ENCODE measurements at regions not wholly inside any gene's neighbourhood (a gene's known extent, or its start where the extent isn't known, plus 50 kb on each side); places are given as distances from the start of the nearest gene placed in this dataset.

DNA sequence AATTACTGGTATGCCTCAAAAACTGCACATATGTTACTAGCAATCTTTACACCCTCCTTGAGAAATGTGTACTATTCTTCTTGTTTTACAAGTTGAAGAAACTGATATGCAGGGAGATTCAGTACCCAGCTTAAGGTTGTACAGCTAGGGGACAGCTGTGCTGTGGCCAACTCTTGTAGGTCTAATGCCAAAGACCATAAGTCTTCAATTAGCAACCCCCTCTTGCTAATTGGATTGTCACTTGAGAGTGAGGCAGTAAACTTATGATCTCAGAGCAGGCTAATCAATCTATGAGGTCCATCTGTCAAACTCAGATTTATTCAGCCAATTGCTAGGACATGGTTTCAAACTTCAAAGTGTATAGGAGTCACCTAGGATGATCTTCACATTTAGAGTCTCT, 492.0 kb upstream of the USP24 start:
- no peak for ATAC-seq
- intact Hi-C loops (cut with DNase I), result no loop called here
- no peaks in the 10 kb centered on the region for H3K27me3 ChIP-seq (ENCODE audit: control insufficient read depth, insufficient read depth)
- no peak overlapping the region for H3K4me3 ChIP-seq (ENCODE audit: low read length)
- no peaks in the 10 kb centered on the region for H3K4me1 ChIP-seq (ENCODE audit: control insufficient read depth, insufficient read depth, low read length)
- H3K9me3 ChIP-seq (ENCODE audit: control insufficient read depth, low read length), result no peaks in the 10 kb centered on the region
- no peak overlapping the region for H3K27ac ChIP-seq (ENCODE audit: low read length)
- DNase-seq, result no peak

DNA sequence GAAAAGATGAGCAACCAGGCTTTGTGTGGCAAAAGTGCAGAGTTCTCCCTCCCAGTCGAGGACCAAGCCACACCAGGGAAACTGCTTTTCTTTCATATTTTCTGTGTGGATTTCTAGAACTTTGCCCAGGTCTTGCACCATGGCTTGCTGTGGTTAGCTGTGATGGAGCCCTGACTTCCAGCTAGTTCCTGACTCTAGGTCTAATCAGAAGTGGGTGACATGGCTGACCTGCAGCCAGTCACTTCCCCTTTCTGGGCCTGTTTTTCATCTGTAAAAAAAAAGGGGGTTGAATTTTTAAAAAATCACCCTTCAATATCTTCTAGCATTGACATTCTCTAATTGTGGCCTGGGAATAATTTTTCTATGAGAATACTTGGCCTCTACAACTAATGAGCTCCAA, 491.2 kb upstream of the USP24 start:
- Histone ChIP-seq H3K4me3 (ENCODE audit: low read length) (no peak overlapping the region), H3K4me1 (ENCODE audit: control insufficient read depth, insufficient read depth, low read length) (no peaks in the 10 kb centered on the region), H3K27me3 (ENCODE audit: control insufficient read depth, insufficient read depth) (no peaks in the 10 kb centered on the region), H3K9me3 (ENCODE audit: control insufficient read depth, low read length) (no peaks in the 10 kb centered on the region), H3K27ac (ENCODE audit: low read length) (no peak overlapping the region)
- ATAC-seq, result no peak
- intact Hi-C loops (cut with DNase I), result no loop called here
- DNase-seq, result no peak
- 72% methylated on average over 1 of the region's 1 CpG for whole genome bisulfite sequencing

DNA sequence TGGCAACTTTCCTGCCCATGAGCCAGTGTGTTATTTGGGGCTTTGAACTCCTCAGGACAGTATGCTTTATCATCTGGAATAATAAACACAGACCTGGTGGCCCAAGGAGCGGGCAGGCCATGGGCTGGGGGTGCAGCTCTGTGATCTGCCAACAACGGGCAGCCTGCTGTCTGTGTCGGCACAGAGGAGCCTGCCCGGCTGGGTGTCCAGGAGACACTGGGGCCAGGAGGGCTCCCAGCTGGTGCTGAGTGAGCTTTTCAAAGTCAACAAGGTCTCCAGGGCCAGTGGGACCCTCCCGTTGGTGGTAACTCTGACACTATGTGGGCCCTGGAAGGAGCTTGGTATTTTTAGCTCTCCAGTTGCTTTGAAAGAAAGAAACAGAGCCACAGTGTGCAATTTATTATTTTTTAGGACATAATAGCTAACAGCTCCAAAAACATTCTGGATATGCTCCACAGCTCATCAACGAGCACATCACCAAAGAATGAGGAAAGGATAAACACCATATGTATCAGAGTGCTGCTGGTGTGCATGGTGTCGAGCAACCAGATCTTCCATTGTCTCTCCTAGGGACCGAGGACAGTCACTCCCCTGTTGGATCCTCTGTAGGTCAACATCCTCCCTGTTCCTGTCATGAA, 488.7 kb upstream of the USP24 start:
- DNase-seq, result no peak
- Histone ChIP-seq H3K4me3 (ENCODE audit: low read length) (no peak overlapping the region), H3K27me3 (ENCODE audit: control insufficient read depth, insufficient read depth) (no peaks in the 10 kb centered on the region), H3K27ac (ENCODE audit: low read length) (no peak overlapping the region), H3K9me3 (ENCODE audit: control insufficient read depth, low read length) (no peaks in the 10 kb centered on the region), H3K4me1 (ENCODE audit: control insufficient read depth, insufficient read depth, low read length) (no peaks in the 10 kb centered on the region)
- intact Hi-C loops (cut with DNase I), result no loop called here
- WGBS, result 68% methylated on average over 8 of the region's 8 CpGs
- ATAC-seq, result no peak

DNA sequence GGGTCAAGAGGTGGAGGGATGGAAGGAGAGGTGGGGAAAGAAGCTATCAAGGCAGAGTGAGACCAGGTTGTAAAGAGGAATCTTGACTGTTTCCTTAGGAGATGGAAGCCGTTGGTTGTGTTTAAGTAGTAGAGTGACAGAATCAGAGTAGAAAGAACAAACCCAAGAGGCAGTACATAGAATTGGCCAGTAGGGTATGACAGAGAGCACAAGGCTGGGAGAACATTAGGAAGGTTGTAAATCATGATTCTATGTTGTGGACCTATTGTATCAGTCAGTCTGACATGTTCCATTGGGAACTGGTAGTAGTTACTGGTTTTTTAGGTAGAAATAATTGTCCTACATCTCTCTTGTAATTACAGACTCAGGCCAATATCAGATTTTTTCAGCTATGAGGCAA, 486.9 kb upstream of the USP24 start:
- no peaks in the 10 kb centered on the region for H3K4me1 ChIP-seq (ENCODE audit: control insufficient read depth, insufficient read depth, low read length)
- H3K4me3 ChIP-seq (ENCODE audit: low read length), result no peak overlapping the region
- 82% methylated on average over 1 of the region's 1 CpG for WGBS
- H3K27me3 ChIP-seq (ENCODE audit: control insufficient read depth, insufficient read depth), result no peaks in the 10 kb centered on the region
- H3K9me3 ChIP-seq (ENCODE audit: control insufficient read depth, low read length), result no peaks in the 10 kb centered on the region
- no peak overlapping the region for H3K27ac ChIP-seq (ENCODE audit: low read length)
- intact Hi-C loops (cut with DNase I), result no loop called here
- ATAC-seq (peak in 1 of 2 donors; percentile 40), DNase-seq (no peak)

DNA sequence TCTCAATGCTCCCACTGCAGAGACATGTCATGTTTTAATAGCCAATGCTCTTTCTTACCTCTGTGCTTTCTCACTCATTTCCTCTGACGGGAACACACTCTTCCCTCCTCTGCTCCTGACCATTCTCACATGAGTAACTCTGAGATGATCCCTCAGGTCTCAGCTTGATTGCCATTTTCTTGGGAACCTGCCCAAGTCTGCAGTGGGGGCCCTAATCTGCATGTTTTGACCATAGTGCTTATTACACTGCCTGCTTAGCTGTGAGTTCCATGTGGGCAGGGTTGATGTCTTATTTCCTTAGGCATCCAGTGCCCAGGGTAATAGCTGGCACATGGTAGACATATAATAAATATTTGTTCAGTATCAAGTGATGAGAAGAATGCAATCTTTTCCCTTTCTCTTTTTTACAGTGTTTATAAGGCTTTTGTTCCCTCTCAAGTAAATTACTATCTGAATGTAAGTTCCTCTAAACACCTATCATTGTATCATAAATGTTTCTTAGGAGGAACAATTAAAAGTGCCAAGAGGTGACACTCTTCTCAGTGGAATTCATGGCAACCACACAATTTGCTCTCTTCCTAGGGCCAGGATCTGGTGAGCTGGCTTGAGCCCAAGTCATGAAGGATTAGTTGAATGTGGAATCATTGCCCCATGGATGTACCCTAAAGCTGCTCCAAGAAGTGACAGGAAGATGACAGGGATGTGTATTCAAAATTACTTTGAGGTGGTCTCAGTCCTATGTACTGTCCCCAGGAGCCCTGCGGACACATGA, 485.4 kb upstream of the USP24 start:
- WGBS, result 50% methylated on average over 2 of the region's 2 CpGs
- Histone ChIP-seq H3K4me1 (ENCODE audit: control insufficient read depth, insufficient read depth, low read length) (peaks cover 2% of the 10 kb centered on the region), H3K27me3 (ENCODE audit: control insufficient read depth, insufficient read depth) (no peaks in the 10 kb centered on the region), H3K9me3 (ENCODE audit: control insufficient read depth, low read length) (no peaks in the 10 kb centered on the region), H3K27ac (ENCODE audit: low read length) (no peak overlapping the region), H3K4me3 (ENCODE audit: low read length) (no peak overlapping the region)
- DNase-seq (no peak), ATAC-seq (no peak)
- intact Hi-C loops (cut with DNase I), result no loop called here

DNA sequence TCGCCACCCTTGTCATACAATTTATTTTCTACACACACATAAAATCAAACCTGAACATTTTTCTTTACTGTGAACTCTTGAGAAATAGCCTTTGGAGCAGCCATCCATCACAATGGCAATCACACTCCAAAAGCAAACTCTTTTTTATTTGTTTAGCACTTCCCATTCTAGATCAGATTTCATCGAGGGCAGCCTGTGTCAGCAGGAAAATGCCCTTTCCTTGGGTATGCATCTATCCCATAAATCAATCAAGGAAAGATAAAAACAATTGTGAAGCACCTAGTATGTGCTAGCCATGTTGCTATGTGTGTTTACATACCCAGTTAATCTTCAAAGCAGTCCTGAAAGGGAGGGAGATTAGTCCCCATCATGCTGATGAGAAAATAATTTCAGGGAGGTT, 484.1 kb upstream of the USP24 start:
- H3K9me3 ChIP-seq (ENCODE audit: control insufficient read depth, low read length), result no peaks in the 10 kb centered on the region
- intact Hi-C loops (cut with DNase I), result no loop called here
- no peak for ATAC-seq
- H3K27me3 ChIP-seq (ENCODE audit: control insufficient read depth, insufficient read depth), result no peaks in the 10 kb centered on the region
- DNase-seq, result no peak
- H3K27ac ChIP-seq (ENCODE audit: low read length), result no peak overlapping the region
- WGBS, result 69% methylated on average over 2 of the region's 2 CpGs
- H3K4me1 ChIP-seq (ENCODE audit: control insufficient read depth, insufficient read depth, low read length), result peaks cover 2% of the 10 kb centered on the region
- H3K4me3 ChIP-seq (ENCODE audit: low read length), result no peak overlapping the region

DNA sequence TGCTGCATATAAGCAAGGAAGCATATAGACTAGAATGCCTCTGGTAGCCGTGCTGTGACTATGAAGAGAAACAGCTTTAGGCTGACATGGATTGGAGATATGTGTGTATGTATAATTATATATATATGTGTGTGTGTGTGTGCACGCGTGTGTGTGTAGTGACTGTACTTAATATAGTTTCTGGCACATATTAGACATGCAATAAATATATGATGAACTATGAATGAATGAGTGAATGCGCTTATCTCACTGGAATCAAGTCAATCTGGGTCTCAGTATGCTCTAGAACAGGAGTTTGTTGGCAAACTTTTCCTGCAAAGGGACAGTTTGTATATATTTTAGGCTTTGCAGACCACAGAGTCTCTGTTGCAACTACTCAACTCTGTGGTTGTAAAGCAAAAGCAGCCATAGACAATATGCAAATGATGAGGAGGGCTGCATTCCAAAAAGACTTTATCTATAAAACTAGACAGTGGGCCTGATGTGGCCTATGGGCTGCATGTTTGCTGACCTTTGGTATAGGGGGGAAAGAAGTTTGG, 482.9 kb upstream of the USP24 start:
- H3K4me3 ChIP-seq (ENCODE audit: low read length), result no peak overlapping the region
- DNase-seq, result no peak
- intact Hi-C loops (cut with DNase I), result no loop called here
- H3K27me3 ChIP-seq (ENCODE audit: control insufficient read depth, insufficient read depth), result no peaks in the 10 kb centered on the region
- H3K27ac ChIP-seq (ENCODE audit: low read length), result no peak overlapping the region
- H3K4me1 ChIP-seq (ENCODE audit: control insufficient read depth, insufficient read depth, low read length), result peaks cover 2% of the 10 kb centered on the region
- no peaks in the 10 kb centered on the region for H3K9me3 ChIP-seq (ENCODE audit: control insufficient read depth, low read length)
- WGBS, result 72% methylated on average over 4 of the region's 4 CpGs
- no peak for ATAC-seq

DNA sequence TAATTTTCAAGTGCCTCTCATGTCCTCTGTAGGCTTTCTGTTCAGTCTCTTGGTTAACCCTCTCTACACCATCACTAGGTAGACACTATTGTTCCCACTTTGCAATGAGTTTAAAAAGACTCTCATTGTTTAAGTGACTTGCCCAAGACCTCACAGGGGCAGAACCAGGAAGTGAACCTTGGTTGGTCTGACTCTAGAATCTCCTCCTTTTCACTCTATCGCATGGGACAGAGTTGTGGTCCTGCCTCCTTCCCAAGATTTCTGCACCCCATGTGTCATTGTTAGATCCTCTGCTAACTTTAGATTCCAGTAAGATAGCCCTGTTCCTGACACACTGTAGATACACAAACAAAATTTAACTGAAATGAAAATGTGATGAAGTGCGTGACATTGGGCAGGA, 481.7 kb upstream of the USP24 start:
- WGBS, result 95% methylated on average over 2 of the region's 2 CpGs
- Histone ChIP-seq H3K4me3 (ENCODE audit: low read length) (no peak overlapping the region), H3K9me3 (ENCODE audit: control insufficient read depth, low read length) (no peaks in the 10 kb centered on the region), H3K27me3 (ENCODE audit: control insufficient read depth, insufficient read depth) (no peaks in the 10 kb centered on the region), H3K4me1 (ENCODE audit: control insufficient read depth, insufficient read depth, low read length) (peaks cover 2% of the 10 kb centered on the region), H3K27ac (ENCODE audit: low read length) (no peak overlapping the region)
- DNase-seq (no peak), ATAC-seq (no peak)
- intact Hi-C loops (cut with DNase I), result no loop called here

DNA sequence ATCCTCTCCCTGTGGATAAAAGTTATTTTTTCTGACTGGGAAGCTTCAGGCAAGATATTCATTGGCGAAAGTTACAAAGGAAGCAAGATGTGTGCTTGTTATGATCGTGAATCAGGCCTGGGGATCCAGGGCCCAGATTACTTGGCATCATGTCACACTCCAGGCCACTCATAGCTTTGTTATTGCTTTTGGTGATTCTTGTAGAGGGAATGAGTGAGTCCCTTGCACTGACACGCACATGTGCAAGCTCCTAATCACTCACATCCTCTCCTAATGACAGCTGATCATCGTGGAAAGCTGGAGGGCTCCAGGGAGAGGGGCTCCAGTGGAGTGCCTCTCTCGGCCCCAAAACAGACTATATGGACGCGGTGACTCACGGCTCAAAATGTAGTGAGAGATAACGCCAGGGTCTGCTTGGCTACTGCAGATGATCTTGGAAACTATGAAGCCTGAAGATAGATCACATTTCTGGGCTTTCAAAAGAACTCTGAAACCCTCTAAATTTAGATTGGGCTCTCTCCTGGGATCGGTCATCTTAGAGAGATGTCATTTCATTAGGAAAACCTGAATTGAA, 481.1 kb upstream of the USP24 start:
- DNase-seq (peak in 2 of 3 donors; percentile 48 to 54), ATAC-seq (peak; percentile 40 to 71)

DNA sequence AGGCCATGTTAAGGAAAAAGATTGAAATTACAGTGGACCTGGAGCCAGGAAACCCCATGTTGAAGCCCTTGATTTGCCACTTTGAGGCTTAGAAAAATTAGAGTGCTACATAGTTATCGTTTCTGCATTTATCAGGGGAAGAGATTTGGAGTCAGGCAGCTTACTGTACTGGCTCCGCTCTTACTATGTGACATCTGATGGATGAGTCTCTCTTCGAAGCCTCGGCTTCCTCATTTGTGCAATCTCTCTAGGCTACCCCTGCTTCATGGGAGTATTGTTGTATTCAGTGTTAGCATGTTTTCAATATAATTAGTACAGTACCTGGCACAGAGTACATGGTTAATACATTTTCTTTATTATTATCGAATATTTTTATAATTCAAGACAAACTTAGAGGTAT, 480.4 kb upstream of the USP24 start:
- H3K9me3 ChIP-seq (ENCODE audit: control insufficient read depth, low read length), result no peaks in the 10 kb centered on the region
- 55% methylated on average over 5 of the region's 5 CpGs for WGBS
- no peaks in the 10 kb centered on the region for H3K27me3 ChIP-seq (ENCODE audit: control insufficient read depth, insufficient read depth)
- intact Hi-C loops (cut with DNase I), result no loop called here
- H3K4me1 ChIP-seq (ENCODE audit: control insufficient read depth, insufficient read depth, low read length), result peaks cover 2% of the 10 kb centered on the region
- no peak for DNase-seq
- no peak overlapping the region for H3K4me3 ChIP-seq (ENCODE audit: low read length)
- no peak for ATAC-seq
- no peak overlapping the region for H3K27ac ChIP-seq (ENCODE audit: low read length)

More for the DNA sequence above, 481.1 kb upstream of the USP24 start:
- H3K9me3 ChIP-seq (ENCODE audit: control insufficient read depth, low read length), result no peaks in the 10 kb centered on the region
- intact Hi-C loops (cut with DNase I), result no loop called here
- no peak overlapping the region for H3K27ac ChIP-seq (ENCODE audit: low read length)
- H3K4me1 ChIP-seq (ENCODE audit: control insufficient read depth, insufficient read depth, low read length), result peaks cover 2% of the 10 kb centered on the region
- 39% methylated on average over 10 of the region's 10 CpGs for WGBS
- H3K27me3 ChIP-seq (ENCODE audit: control insufficient read depth, insufficient read depth), result no peaks in the 10 kb centered on the region
- H3K4me3 ChIP-seq (ENCODE audit: low read length), result no peak overlapping the region

DNA sequence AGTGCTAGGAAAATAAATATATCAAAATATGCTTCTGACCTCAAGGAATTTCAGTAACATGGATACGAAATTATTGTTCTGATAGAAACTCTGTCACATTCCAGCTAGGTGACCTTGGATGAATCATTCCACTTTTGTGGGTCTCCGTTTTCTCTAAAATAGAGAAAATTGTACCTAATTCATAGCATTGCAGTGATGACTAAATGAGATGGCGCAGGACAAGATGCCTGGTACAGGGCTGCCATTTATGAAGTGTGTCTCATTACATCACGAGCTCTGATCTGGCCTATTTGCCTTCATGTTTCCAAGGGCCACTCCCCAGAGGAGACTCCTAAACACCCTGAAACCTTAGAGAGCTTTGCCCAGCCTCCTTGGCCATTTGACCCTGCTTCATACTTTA, 480.0 kb upstream of the USP24 start:
- ATAC-seq (no peak), DNase-seq (no peak)
- H3K27me3 ChIP-seq (ENCODE audit: control insufficient read depth, insufficient read depth), result no peaks in the 10 kb centered on the region
- H3K9me3 ChIP-seq (ENCODE audit: control insufficient read depth, low read length), result no peaks in the 10 kb centered on the region
- peaks cover 2% of the 10 kb centered on the region for H3K4me1 ChIP-seq (ENCODE audit: control insufficient read depth, insufficient read depth, low read length)
- no peak overlapping the region for H3K27ac ChIP-seq (ENCODE audit: low read length)
- H3K4me3 ChIP-seq (ENCODE audit: low read length), result no peak overlapping the region
- intact Hi-C loops (cut with DNase I), result no loop called here
- 90% methylated on average over 4 of the region's 4 CpGs for WGBS

Data from right cardiac atrium (tissue), 5 donors.